ENCODE measurements at regions not wholly inside any gene's neighbourhood (a gene's known extent, or its start where the extent isn't known, plus 50 kb on each side); places are given as distances from the start of the nearest gene placed in this dataset.

- in situ Hi-C loops (cut with MboI; ENCODE audit: low pct_ligation_motif_present in 1 of 4, low pct_unique_long_range_greater_than_20kb in 1 of 4, low sequenced_read_pairs in 3 of 4) = no loop called here
- WGBS, 2 donors (ENCODE audit: low coverage in 1 of 2) = 77 to 83% methylated on average over 1 of the region's 1 CpG
Measured at GRCh38 chr4:132596186-132596585, 552.9 kb upstream of the PCDH10 start.

GRCh38 chr4:132605551-132605950, 543.5 kb upstream of the PCDH10 start:
- TF ChIP-seq CTCF (IDR thresholded peaks at IDR 0.05) (no peak), POLR2AphosphoS5 (IDR thresholded peaks at IDR 0.05) (no peak), EP300 (IDR thresholded peaks at IDR 0.05; ENCODE audit: low read depth) (no peak), POLR2A (IDR thresholded peaks at IDR 0.05) (no peak)
- no peaks in the 10 kb centered on the region for H3K4me1 ChIP-seq
- intact Hi-C loops (cut with DNase I; ENCODE audit: low total_unique reads) = no loop called here
- H3K4me3 ChIP-seq = no peak overlapping the region
- no peaks in the 10 kb centered on the region for H3K36me3 ChIP-seq
- no peak for DNase-seq
- in situ Hi-C loops (cut with MboI; ENCODE audit: low pct_ligation_motif_present in 1 of 4, low pct_unique_long_range_greater_than_20kb in 1 of 4, low sequenced_read_pairs in 3 of 4) = no loop called here
- 58 to 59% methylated on average over 4 of the region's 4 CpGs for WGBS, 2 donors (ENCODE audit: low coverage in 1 of 2)
- peaks cover 0 to 2% of the 10 kb centered on the region in 2 donors for H3K9me3 ChIP-seq
- H3K27ac ChIP-seq = no peak overlapping the region
- H3K27me3 ChIP-seq = no peaks in the 10 kb centered on the region

More at GRCh38 chr4:132596186-132596585, 552.9 kb upstream of the PCDH10 start:
- TF ChIP-seq EP300 (IDR thresholded peaks at IDR 0.05; ENCODE audit: low read depth) (no peak), POLR2AphosphoS5 (IDR thresholded peaks at IDR 0.05) (no peak), CTCF (IDR thresholded peaks at IDR 0.05) (no peak), POLR2A (IDR thresholded peaks at IDR 0.05) (no peak)
- H3K4me3 ChIP-seq = no peak overlapping the region
- no peaks in the 10 kb centered on the region for H3K9me3 ChIP-seq
- H3K27ac ChIP-seq = no peak overlapping the region
- no peaks in the 10 kb centered on the region for H3K27me3 ChIP-seq
- intact Hi-C loops (cut with DNase I; ENCODE audit: low total_unique reads) = no loop called here
- no peaks in the 10 kb centered on the region for H3K36me3 ChIP-seq
- DNase-seq = no peak
- H3K4me1 ChIP-seq = no peaks in the 10 kb centered on the region

GRCh38 chr4:132614682-132615081, 534.4 kb upstream of the PCDH10 start:
- intact Hi-C loops (cut with DNase I; ENCODE audit: low total_unique reads) = no loop called here
- no peak overlapping the region for H3K27ac ChIP-seq
- no peak for DNase-seq
- H3K4me3 ChIP-seq = no peak overlapping the region
- in situ Hi-C loops (cut with MboI; ENCODE audit: low pct_ligation_motif_present in 1 of 4, low pct_unique_long_range_greater_than_20kb in 1 of 4, low sequenced_read_pairs in 3 of 4) = no loop called here
- TF ChIP-seq CTCF (IDR thresholded peaks at IDR 0.05) (no peak), POLR2A (IDR thresholded peaks at IDR 0.05) (no peak), EP300 (IDR thresholded peaks at IDR 0.05; ENCODE audit: low read depth) (no peak), POLR2AphosphoS5 (IDR thresholded peaks at IDR 0.05) (no peak)
- no peaks in the 10 kb centered on the region for H3K27me3 ChIP-seq
- no peaks in the 10 kb centered on the region for H3K36me3 ChIP-seq
- H3K4me1 ChIP-seq = no peaks in the 10 kb centered on the region
- no peaks in the 10 kb centered on the region for H3K9me3 ChIP-seq

GRCh38 chr4:132619968-132620367, 529.1 kb upstream of the PCDH10 start:
- intact Hi-C loops (cut with DNase I; ENCODE audit: low total_unique reads) (no loop called here), in situ Hi-C loops (cut with MboI; ENCODE audit: low pct_ligation_motif_present in 1 of 4, low pct_unique_long_range_greater_than_20kb in 1 of 4, low sequenced_read_pairs in 3 of 4) (no loop called here)
- Histone ChIP-seq H3K9me3 (no peaks in the 10 kb centered on the region), H3K27ac (no peak overlapping the region), H3K36me3 (no peaks in the 10 kb centered on the region), H3K27me3 (no peaks in the 10 kb centered on the region), H3K4me1 (no peaks in the 10 kb centered on the region), H3K4me3 (no peak overlapping the region)
- 54 to 56% methylated on average over 1 of the region's 1 CpG for WGBS, 2 donors (ENCODE audit: low coverage in 1 of 2)
- TF ChIP-seq POLR2AphosphoS5 (IDR thresholded peaks at IDR 0.05) = no peak
- TF ChIP-seq EP300 (IDR thresholded peaks at IDR 0.05; ENCODE audit: low read depth) = no peak
- no peak for TF ChIP-seq POLR2A (IDR thresholded peaks at IDR 0.05)
- TF ChIP-seq CTCF (IDR thresholded peaks at IDR 0.05) = no peak
- DNase-seq = no peak
